AG04450 (cell line): ENCODE measurements at regions not wholly inside any gene's neighbourhood (a gene's known extent, or its start where the extent isn't known, plus 50 kb on each side); places are given as distances from the start of the nearest gene placed in this dataset.

Experiments
- CTCF ChIA-PET: fragments of 300-600, 350-600 bp; formaldehyde crosslinking; extraction: SDS; loops from one replicate; lab custom pipeline; 2022; ENCODE audit warnings: antibody characterized with exemption, inconsistent platforms; lab: Charles Lee
- POLR2A ChIA-PET: fragments of 350-600 bp; formaldehyde crosslinking; extraction: SDS; loops from one replicate; lab custom pipeline; 2021; ENCODE audit warnings: antibody characterized with exemption, inconsistent platforms; lab: Yijun Ruan, JAX
- DNase-seq: peaks from one replicate; pipeline ENCODE4 v3.0.0-alpha.2; 2011; ENCODE audit warnings: low read depth, low spot score
- H3K27ac ChIP-seq: one replicate; pipeline ENCODE4 v1.5.1; 2012; ENCODE audit warnings: low read depth, low read length, control low read depth
- H3K27me3 ChIP-seq: one replicate; pipeline ENCODE4 v1.6.0; 2012; ENCODE audit warnings: low read length; ENCODE audit not compliant: control insufficient read depth, insufficient read depth
- H3K4me3 ChIP-seq: 2 replicates; pipeline ENCODE4 v1.5.1; 2011; ENCODE audit warnings: mild to moderate bottlenecking, low read depth, low read length, control low read depth
- H3K9me3 ChIP-seq: 2 replicates; pipeline ENCODE4 v1.5.1; 2012; ENCODE audit warnings: low read length; ENCODE audit not compliant: control insufficient read depth, insufficient read depth
- TF ChIP-seq, protein P1 (sequence below): IDR thresholded peaks from 2 replicates; pipeline ENCODE4 v1.5.1; 2011; ENCODE audit warnings: low read depth, low read length, control low read depth, inconsistent platforms

DNA sequence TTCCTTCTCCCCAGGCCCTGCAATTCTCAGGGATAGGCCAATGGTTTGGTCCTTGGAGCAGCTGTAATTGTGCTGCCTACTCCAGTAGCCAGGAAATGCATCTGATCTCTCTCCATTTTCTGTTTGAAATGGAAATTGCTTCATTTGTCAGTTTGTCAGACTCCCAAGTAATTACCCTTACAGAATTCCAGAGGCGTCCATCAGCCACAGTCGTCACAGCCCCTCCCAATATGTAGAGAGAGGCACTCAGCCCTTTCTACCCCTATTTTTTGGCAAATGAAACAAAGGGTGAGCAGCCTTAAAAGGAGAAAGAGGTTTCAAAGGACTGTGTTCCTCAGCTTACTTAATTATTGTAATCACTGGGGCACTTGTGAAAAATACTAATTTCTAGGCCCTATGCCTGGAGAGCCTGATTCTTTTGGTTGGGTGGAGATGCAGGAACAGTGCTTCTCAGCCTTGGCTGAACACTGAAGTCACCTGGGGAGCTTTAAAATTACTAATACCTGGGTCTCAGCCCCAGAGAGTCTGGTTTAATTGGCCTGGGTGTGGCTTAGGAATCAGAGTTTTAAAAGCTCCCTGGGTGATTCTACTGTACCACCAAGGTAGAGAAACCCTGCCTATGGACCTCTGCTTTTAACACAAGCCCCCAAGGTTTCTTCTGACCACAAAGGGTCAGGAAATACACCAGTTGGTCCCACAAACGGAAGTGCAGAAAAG lies 190.0 kb downstream of the EMP1 start:
- Histone ChIP-seq H3K4me3 (no peak overlapping the region), H3K27ac (no peak overlapping the region), H3K9me3 (no peaks in the 10 kb centered on the region), H3K27me3 (no peaks in the 10 kb centered on the region)
- ChIA-PET POLR2A (no interaction called here), CTCF (no interaction called here)
- TF ChIP-seq, protein P1, sequence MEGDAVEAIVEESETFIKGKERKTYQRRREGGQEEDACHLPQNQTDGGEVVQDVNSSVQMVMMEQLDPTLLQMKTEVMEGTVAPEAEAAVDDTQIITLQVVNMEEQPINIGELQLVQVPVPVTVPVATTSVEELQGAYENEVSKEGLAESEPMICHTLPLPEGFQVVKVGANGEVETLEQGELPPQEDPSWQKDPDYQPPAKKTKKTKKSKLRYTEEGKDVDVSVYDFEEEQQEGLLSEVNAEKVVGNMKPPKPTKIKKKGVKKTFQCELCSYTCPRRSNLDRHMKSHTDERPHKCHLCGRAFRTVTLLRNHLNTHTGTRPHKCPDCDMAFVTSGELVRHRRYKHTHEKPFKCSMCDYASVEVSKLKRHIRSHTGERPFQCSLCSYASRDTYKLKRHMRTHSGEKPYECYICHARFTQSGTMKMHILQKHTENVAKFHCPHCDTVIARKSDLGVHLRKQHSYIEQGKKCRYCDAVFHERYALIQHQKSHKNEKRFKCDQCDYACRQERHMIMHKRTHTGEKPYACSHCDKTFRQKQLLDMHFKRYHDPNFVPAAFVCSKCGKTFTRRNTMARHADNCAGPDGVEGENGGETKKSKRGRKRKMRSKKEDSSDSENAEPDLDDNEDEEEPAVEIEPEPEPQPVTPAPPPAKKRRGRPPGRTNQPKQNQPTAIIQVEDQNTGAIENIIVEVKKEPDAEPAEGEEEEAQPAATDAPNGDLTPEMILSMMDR: no peak
- DNase-seq: no peak

DNA sequence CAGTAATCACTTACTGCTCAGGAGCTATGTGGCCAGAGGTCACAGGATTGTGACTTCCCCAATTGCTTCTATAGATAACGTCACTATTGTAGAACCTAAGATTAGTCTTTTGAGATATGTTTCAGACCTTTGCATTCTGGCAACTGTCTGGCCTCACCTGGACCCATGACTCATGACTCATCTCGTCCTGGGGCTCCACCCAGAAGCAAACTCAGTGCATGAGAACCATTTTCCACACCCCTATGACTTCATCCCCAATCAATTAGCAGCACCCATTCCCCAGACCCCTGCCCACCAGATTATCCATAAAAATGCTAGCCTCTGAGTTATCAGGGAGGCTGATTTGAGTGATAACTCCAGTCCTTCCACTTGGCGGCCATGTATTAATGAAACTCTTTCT lies 186.9 kb downstream of the EMP1 start:
- Histone ChIP-seq H3K4me3 (no peak overlapping the region), H3K27ac (no peak overlapping the region), H3K9me3 (no peaks in the 10 kb centered on the region), H3K27me3 (no peaks in the 10 kb centered on the region)
- DNase-seq: no peak
- POLR2A ChIA-PET: no interaction called here
- CTCF ChIA-PET: no interaction called here
- TF ChIP-seq, protein P1: no peak

DNA sequence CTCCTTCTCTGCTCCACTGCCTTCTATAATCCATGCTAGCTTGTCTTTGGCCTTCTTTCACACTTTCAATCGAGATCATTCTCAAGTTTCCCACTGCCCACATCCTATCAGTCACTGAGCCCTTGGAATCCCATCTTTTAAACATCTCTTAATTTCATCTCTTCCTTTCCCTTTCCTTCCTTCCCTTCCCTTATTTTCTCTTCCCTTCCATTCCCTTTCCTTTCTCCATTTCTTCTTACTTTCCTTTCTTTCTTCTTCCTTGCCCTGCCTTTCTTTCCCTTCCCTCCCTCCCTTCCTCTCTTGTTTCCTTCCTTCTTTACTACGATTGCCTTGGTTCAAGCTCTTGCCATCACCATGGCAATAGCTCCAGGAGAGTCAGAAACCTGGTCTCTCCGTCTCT lies 183.8 kb downstream of the EMP1 start:
- H3K27ac ChIP-seq: no peak overlapping the region
- no peak for DNase-seq
- POLR2A ChIA-PET: no interaction called here
- TF ChIP-seq, protein P1: no peak
- H3K27me3 ChIP-seq: no peaks in the 10 kb centered on the region
- no peak overlapping the region for H3K4me3 ChIP-seq
- no peaks in the 10 kb centered on the region for H3K9me3 ChIP-seq
- CTCF ChIA-PET: no interaction called here

DNA sequence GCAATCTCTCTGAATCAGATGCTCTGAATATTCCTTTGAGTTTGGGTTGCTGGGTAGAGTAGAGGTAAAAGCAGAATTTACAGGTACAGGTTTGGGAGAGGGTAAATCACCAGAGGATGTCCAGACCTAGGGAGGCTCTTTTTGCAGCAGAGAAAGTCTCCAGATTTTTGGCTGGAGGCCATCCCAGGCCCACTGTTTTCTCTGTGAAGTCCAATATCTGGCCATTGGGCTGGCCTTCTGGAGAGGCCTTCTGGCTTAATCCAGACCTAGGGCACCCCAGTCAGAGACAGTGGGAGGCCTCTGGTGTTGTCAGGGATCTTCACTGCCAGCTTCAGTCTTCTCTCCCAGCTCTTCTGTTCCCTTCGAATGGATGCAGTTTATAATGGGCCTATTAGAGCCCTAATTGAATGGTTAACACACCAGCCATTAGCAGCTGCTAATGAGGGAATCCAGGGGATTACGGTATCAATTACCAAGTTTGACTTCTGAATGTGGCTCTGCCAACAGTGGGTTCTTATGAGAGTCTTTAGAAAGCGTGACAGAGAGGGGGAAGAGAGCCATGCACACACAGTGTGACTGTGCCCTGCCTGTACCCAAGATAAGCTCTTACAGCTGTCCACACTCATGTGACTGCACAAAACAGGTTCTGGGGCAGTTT lies 183.1 kb downstream of the EMP1 start:
- ChIA-PET POLR2A (no interaction called here), CTCF (no interaction called here)
- DNase-seq: no peak
- TF ChIP-seq, protein P1: no peak
- no peak overlapping the region for H3K4me3 ChIP-seq
- H3K27ac ChIP-seq: no peak overlapping the region
- H3K9me3 ChIP-seq: no peaks in the 10 kb centered on the region
- no peaks in the 10 kb centered on the region for H3K27me3 ChIP-seq

DNA sequence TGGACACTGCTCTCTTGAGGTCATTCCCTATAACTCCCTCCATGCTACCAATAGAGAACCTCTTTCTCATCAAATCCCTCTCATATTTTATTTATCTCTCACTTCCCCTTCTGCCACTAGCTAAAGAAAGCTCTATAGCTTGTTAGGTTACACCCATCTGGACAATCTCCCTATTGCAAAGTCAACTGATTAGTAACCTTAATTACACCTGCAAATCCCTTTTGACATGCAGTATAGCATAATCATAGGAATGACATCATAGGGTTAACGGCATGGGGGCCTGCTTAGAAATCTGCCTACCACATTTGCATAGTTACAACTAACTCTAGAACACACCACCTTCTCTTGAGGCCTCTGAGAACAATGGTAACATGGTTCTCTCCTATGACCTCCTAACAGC lies 181.2 kb downstream of the EMP1 start:
- ChIA-PET POLR2A (interaction anchor here (0.6 kb wide), 1 partner anchor 608 kb away, joined by 6 read pairs; no protein-coding TSS in a partner anchor), CTCF (no interaction called here)
- H3K4me3 ChIP-seq: no peak overlapping the region
- H3K27me3 ChIP-seq: no peaks in the 10 kb centered on the region
- no peaks in the 10 kb centered on the region for H3K9me3 ChIP-seq
- TF ChIP-seq, protein P1: no peak
- H3K27ac ChIP-seq: no peak overlapping the region
- no peak for DNase-seq
